ENCODE measurements at regions not wholly inside any gene's neighbourhood (a gene's known extent, or its start where the extent isn't known, plus 50 kb on each side); places are given as distances from the start of the nearest gene placed in this dataset.

- H3K27me3 ChIP-seq (ENCODE audit: low read length) = no peaks in the 10 kb centered on the region
- no peaks in the 10 kb centered on the region for H3F3A ChIP-seq (ENCODE audit: insufficient read depth)
- no peak overlapping the region for H3K27ac ChIP-seq (ENCODE audit: low read depth, low read length)
- no peak for TF ChIP-seq CTCF (IDR thresholded peaks at IDR 0.05; ENCODE audit: insufficient read depth, low read length, poor library complexity, severe bottlenecking)
- TF ChIP-seq EZH2phosphoT487 (conservative IDR thresholded peaks at IDR 0.05; ENCODE audit: low read length) = no peak
- no peaks in the 10 kb centered on the region for H3K36me3 ChIP-seq (ENCODE audit: low read length)
- no peaks in the 10 kb centered on the region for H3K9me3 ChIP-seq (ENCODE audit: insufficient read depth, low read length)
- H2AFZ ChIP-seq (ENCODE audit: low read depth, low read length, severe bottlenecking) = no peak overlapping the region
- H3K9me2 ChIP-seq (replicated peaks; ENCODE audit: insufficient read depth, low read length) = no peaks in the 10 kb centered on the region
- H3K79me2 ChIP-seq (ENCODE audit: insufficient read depth, low read length) = no peaks in the 10 kb centered on the region
- H3K9ac ChIP-seq (ENCODE audit: low read length) = no peak overlapping the region
- H4K20me1 ChIP-seq (ENCODE audit: low read depth, low read length) = no peaks in the 10 kb centered on the region
- no peak overlapping the region for H3K4me2 ChIP-seq (ENCODE audit: low read depth, low read length, poor library complexity, severe bottlenecking)
- H3K4me3 ChIP-seq (ENCODE audit: insufficient read depth, low read length, poor library complexity, severe bottlenecking) = no peak overlapping the region
Measured at GRCh38 chr4:66920514-66920913, 624.8 kb downstream of the CENPC start.

DNA sequence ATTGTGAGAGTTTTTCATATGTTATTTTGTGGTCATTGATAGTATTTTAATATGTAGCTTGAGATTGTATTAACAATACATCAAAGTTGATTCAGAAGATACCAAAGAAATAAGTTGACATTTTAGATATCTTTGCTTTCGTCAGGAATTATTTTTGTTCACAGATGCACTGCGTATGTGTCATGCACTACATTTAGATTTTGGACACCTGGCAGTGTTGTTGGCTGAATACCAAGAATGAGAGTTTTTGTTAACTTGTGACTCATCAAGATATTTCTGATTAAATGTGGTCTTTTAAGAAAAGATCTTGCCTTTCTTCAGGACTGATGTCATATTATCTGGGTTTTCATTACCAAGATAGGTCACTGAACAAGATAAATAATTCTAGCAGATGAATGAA lies 633.4 kb downstream of the CENPC start:
- no peak overlapping the region for H2AFZ ChIP-seq (ENCODE audit: low read depth, low read length, severe bottlenecking)
- no peaks in the 10 kb centered on the region for H3K9me2 ChIP-seq (replicated peaks; ENCODE audit: insufficient read depth, low read length)
- no peaks in the 10 kb centered on the region for H3K9me3 ChIP-seq (ENCODE audit: insufficient read depth, low read length)
- TF ChIP-seq CTCF (IDR thresholded peaks at IDR 0.05; ENCODE audit: insufficient read depth, low read length, poor library complexity, severe bottlenecking) (no peak), EZH2phosphoT487 (conservative IDR thresholded peaks at IDR 0.05; ENCODE audit: low read length) (no peak)
- H3K79me2 ChIP-seq (ENCODE audit: insufficient read depth, low read length) = no peaks in the 10 kb centered on the region
- H4K20me1 ChIP-seq (ENCODE audit: low read depth, low read length) = no peaks in the 10 kb centered on the region
- no peak overlapping the region for H3K9ac ChIP-seq (ENCODE audit: low read length)
- no peak overlapping the region for H3K27ac ChIP-seq (ENCODE audit: low read depth, low read length)
- H3K4me3 ChIP-seq (ENCODE audit: insufficient read depth, low read length, poor library complexity, severe bottlenecking) = no peak overlapping the region
- no peaks in the 10 kb centered on the region for H3K27me3 ChIP-seq (ENCODE audit: low read length)
- no peak overlapping the region for H3K4me2 ChIP-seq (ENCODE audit: low read depth, low read length, poor library complexity, severe bottlenecking)
- no peaks in the 10 kb centered on the region for H3F3A ChIP-seq (ENCODE audit: insufficient read depth)
- H3K36me3 ChIP-seq (ENCODE audit: low read length) = no peaks in the 10 kb centered on the region

DNA sequence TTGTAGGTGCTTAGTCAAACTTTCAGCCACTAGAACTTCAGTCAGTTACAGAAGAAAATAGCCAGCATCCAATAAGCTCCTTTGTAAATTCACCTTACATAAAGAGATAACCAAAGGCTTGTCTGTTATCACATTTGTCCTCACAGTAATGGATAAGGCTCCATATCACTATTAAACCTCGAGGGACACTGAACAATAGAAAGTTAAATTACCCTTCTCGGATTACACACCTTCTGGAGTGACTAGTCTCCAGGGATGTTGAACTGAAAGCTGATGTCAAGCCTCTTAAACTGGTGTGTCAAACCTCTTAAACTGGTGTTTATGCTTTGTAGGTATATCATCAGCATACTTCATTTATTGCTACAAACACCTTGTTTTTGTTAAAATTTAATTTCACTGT lies 639.0 kb downstream of the CENPC start:
- H3K79me2 ChIP-seq (ENCODE audit: insufficient read depth, low read length) = no peaks in the 10 kb centered on the region
- H3K9ac ChIP-seq (ENCODE audit: low read length) = no peak overlapping the region
- H3F3A ChIP-seq (ENCODE audit: insufficient read depth) = no peaks in the 10 kb centered on the region
- no peak overlapping the region for H3K4me3 ChIP-seq (ENCODE audit: insufficient read depth, low read length, poor library complexity, severe bottlenecking)
- no peak overlapping the region for H3K27ac ChIP-seq (ENCODE audit: low read depth, low read length)
- no peaks in the 10 kb centered on the region for H3K9me3 ChIP-seq (ENCODE audit: insufficient read depth, low read length)
- H4K20me1 ChIP-seq (ENCODE audit: low read depth, low read length) = no peaks in the 10 kb centered on the region
- no peaks in the 10 kb centered on the region for H3K36me3 ChIP-seq (ENCODE audit: low read length)
- no peak overlapping the region for H3K4me2 ChIP-seq (ENCODE audit: low read depth, low read length, poor library complexity, severe bottlenecking)
- no peaks in the 10 kb centered on the region for H3K9me2 ChIP-seq (replicated peaks; ENCODE audit: insufficient read depth, low read length)
- no peak overlapping the region for H2AFZ ChIP-seq (ENCODE audit: low read depth, low read length, severe bottlenecking)
- no peaks in the 10 kb centered on the region for H3K27me3 ChIP-seq (ENCODE audit: low read length)
- no peak for TF ChIP-seq EZH2phosphoT487 (conservative IDR thresholded peaks at IDR 0.05; ENCODE audit: low read length)
- TF ChIP-seq CTCF (IDR thresholded peaks at IDR 0.05; ENCODE audit: insufficient read depth, low read length, poor library complexity, severe bottlenecking) = no peak

All from SU-DHL-6 (cell line).